ENCODE measurements at regions not wholly inside any gene's neighbourhood (a gene's known extent, or its start where the extent isn't known, plus 50 kb on each side); places are given as distances from the start of the nearest gene placed in this dataset.
A peak's percentile ranks its signal among the peaks of the same experiment; 100 is the strongest.

- Histone ChIP-seq H3K27me3 (peaks cover 0 to 14% (median 0%) of the 10 kb centered on the region in 4 donors), H3K36me3 (no peaks in the 10 kb centered on the region), H3K9me3 (no peaks in the 10 kb centered on the region), H3K4me1 (no peaks in the 10 kb centered on the region), H3K4me3 (no peak overlapping the region), H3K27ac (no peak overlapping the region)
- TF ChIP-seq CTCF (IDR thresholded peaks at IDR 0.05) (no peak), POLR2A (IDR thresholded peaks at IDR 0.05) (no peak)
- no peak for DNase-seq
- intact Hi-C loops (cut with DNase I), result no loop called here
Observed at GRCh38 chr9:93372391-93372790, 79.1 kb upstream of the FAM120A start.

DNA sequence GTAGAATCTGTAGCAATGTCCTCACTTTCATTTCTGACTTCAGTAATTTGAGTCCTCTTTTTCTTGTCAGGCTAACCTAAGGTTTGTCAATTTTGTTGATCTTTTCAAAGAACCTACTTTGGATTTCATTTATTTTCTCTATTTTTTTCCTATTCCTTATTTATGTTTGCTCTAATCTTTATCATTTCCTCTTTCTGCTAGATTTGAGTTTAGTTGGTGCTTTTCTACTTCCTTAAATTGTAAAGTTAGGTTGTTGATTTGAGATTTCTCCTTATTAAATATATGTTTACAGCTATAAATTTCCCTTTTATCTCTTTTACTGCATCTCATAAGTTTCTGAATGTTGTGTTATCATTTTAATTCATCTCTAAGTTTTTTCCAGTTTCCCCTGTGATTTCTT is 75.1 kb upstream of the FAM120A start:
- TF ChIP-seq POLR2A (IDR thresholded peaks at IDR 0.05), result no peak
- TF ChIP-seq CTCF (IDR thresholded peaks at IDR 0.05), result no peak

DNA sequence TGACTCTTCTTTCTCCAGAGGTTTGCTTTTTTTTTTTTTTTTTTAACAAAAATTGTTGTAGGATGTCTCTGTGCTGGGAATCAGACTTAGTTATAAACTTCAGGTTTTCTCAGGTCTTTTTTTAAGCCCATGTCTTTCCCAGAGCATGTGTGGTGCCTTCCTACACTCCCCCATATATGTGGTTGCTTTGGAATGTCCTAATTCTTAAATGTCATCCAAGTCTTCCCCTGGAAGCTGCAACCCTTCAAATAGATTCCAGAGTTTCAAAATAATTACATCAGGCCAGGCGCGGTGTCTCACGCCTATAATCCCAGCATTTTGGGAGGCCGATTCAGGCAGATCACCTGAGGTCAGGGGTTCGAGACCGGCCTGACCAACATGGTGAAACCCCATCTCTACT is 73.2 kb upstream of the FAM120A start:
- no peak for TF ChIP-seq CTCF (IDR thresholded peaks at IDR 0.05)
- no peak for TF ChIP-seq POLR2A (IDR thresholded peaks at IDR 0.05)
- H3K27ac ChIP-seq, result no peak overlapping the region
- no peaks in the 10 kb centered on the region for H3K4me1 ChIP-seq
- no peak overlapping the region for H3K4me3 ChIP-seq
- WGBS, 2 donors, result 78 to 90% methylated on average over 2 to 6 of the region's 6 CpGs
- DNase-seq, result no peak
- intact Hi-C loops (cut with DNase I), result no loop called here
- H3K9me3 ChIP-seq, result no peaks in the 10 kb centered on the region
- peaks cover 0 to 36% (median 0%) of the 10 kb centered on the region in 4 donors for H3K27me3 ChIP-seq
- no peaks in the 10 kb centered on the region for H3K36me3 ChIP-seq

More for the DNA sequence above, 75.1 kb upstream of the FAM120A start:
- Histone ChIP-seq H3K4me1 (no peaks in the 10 kb centered on the region), H3K36me3 (no peaks in the 10 kb centered on the region), H3K27ac (no peak overlapping the region), H3K9me3 (no peaks in the 10 kb centered on the region), H3K4me3 (no peak overlapping the region), H3K27me3 (peaks cover 0 to 35% (median 0%) of the 10 kb centered on the region in 4 donors)
- intact Hi-C loops (cut with DNase I), result no loop called here
- no peak for DNase-seq

- Histone ChIP-seq H3K4me1 (no peaks in the 10 kb centered on the region), H3K36me3 (no peaks in the 10 kb centered on the region), H3K27ac (no peak overlapping the region), H3K4me3 (no peak overlapping the region), H3K9me3 (no peaks in the 10 kb centered on the region), H3K27me3 (peaks cover 0 to 36% (median 0%) of the 10 kb centered on the region in 4 donors)
- 95 to 96% methylated on average over 1 of the region's 1 CpG for WGBS, 2 donors
- intact Hi-C loops (cut with DNase I), result no loop called here
- DNase-seq, result no peak
- TF ChIP-seq CTCF (IDR thresholded peaks at IDR 0.05) (peak in 1 of 6 experiments; percentile 29), POLR2A (IDR thresholded peaks at IDR 0.05) (no peak)
Observed at GRCh38 chr9:93379051-93379450, 72.4 kb upstream of the FAM120A start.

- H3K27me3 ChIP-seq, result peaks cover 0 to 36% (median 0%) of the 10 kb centered on the region in 4 donors
- intact Hi-C loops (cut with DNase I), result no loop called here
- WGBS, 2 donors, result 66 to 75% methylated on average over 3 of the region's 3 CpGs
- no peak overlapping the region for H3K27ac ChIP-seq
- H3K9me3 ChIP-seq, result no peaks in the 10 kb centered on the region
- H3K36me3 ChIP-seq, result no peaks in the 10 kb centered on the region
- no peaks in the 10 kb centered on the region for H3K4me1 ChIP-seq
- DNase-seq, result no peak
- TF ChIP-seq POLR2A (IDR thresholded peaks at IDR 0.05), result no peak
- H3K4me3 ChIP-seq, result no peak overlapping the region
Observed at GRCh38 chr9:93380410-93381060, 71.0 kb upstream of the FAM120A start.

DNA sequence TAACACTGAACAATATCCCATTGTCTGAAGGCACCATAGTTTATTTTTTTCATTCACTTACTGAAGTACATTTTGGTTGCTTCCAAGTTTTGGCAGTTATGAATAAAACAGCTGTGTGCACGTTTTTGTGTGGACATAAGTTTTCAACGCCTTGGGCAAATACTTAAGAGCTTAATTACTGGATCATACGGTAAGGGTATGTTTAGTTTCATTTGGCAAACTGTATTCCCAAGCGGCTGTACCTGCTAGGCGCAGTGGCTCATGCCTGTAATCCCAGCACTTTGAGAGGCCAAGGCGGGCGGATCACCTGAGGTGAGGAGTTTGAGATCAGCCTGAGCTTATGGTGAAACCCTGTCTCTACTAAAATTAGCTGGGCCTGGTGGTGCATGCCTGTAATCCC is 63.7 kb upstream of the FAM120A start:
- TF ChIP-seq POLR2A (IDR thresholded peaks at IDR 0.05) (no peak), CTCF (IDR thresholded peaks at IDR 0.05) (no peak)
- no peak overlapping the region for H3K27ac ChIP-seq
- H3K4me1 ChIP-seq, result peaks cover 0 to 7% (median 0%) of the 10 kb centered on the region in 3 donors
- WGBS, 2 donors, result 33 to 55% methylated on average over 5 to 7 of the region's 7 CpGs
- no peaks in the 10 kb centered on the region for H3K9me3 ChIP-seq
- no peak for DNase-seq
- H3K36me3 ChIP-seq, result no peaks in the 10 kb centered on the region
- H3K27me3 ChIP-seq, result peaks cover 0 to 7% (median 0%) of the 10 kb centered on the region in 4 donors
- H3K4me3 ChIP-seq, result no peak overlapping the region
- intact Hi-C loops (cut with DNase I), result no loop called here
